ENCODE measurements at regions not wholly inside any gene's neighbourhood (a gene's known extent, or its start where the extent isn't known, plus 50 kb on each side); places are given as distances from the start of the nearest gene placed in this dataset.

GRCh38 chr20:62575976-62576722 is 66.2 kb upstream of the SLCO4A1 start:
- no peaks in the 10 kb centered on the region for H3K9me3 ChIP-seq (ENCODE audit: low read length)
- no peak overlapping the region for H3K9ac ChIP-seq (ENCODE audit: insufficient read depth, low read depth, low read length)
- H3K4me3 ChIP-seq (replicated peaks in 1 of 3; ENCODE audit: insufficient read depth in 1 of 3, low read depth in 2 of 3, low read length in 3 of 3) = no peak overlapping the region
- no peaks in the 10 kb centered on the region for H3K79me2 ChIP-seq (ENCODE audit: insufficient read depth, low read length)
- 23% methylated on average over 20 of the region's 23 CpGs for WGBS (ENCODE audit: low lambda C conversion rate)
- H3K27ac ChIP-seq (ENCODE audit: extremely low read length, insufficient read depth, low read length) = no peak overlapping the region
- H4K20me1 ChIP-seq (ENCODE audit: insufficient read depth, low read length) = peaks cover 16% of the 10 kb centered on the region; the same call in 1 of the 2 replicates
- H3K4me1 ChIP-seq (ENCODE audit: insufficient read depth, low read length) = no peaks in the 10 kb centered on the region
- CTCF ChIA-PET (ENCODE audit: low intra/inter-chr PET ratio, low total read pairs) = no interaction called here
- H3K36me3 ChIP-seq (replicated peaks in 1 of 2; ENCODE audit: control insufficient read depth in 1 of 2, insufficient read depth in 2 of 2, low read length in 2 of 2) = no peaks in the 10 kb centered on the region
- in situ Hi-C loops (cut with HindIII; ENCODE audit: extremely low pct_ligation_motif_present, low pct_unique_long_range_greater_than_20kb) = no loop called here
- H3K27me3 ChIP-seq (ENCODE audit: control insufficient read depth in 1 of 2, insufficient read depth in 2 of 2, low read length in 2 of 2) = peaks cover 8 to 87% of the 10 kb centered on the region in 2 experiments; a peak in 4 of 5 replicates
- POLR2A ChIA-PET = no interaction called here
- no peak overlapping the region for H2AFZ ChIP-seq (ENCODE audit: low read length)
- ATAC-seq (no peak), DNase-seq (ENCODE audit: low spot score) (no peak), FAIRE-seq (no peak)
- H3K4me2 ChIP-seq (ENCODE audit: low read depth, low read length) = no peak overlapping the region
- intact Hi-C loops (cut with micrococcal nuclease; ENCODE audit: unreplicated experiment) = no loop called here
- no TSS peak for BruUV-seq (replicated peaks)
- TF ChIP-seq ZNF205 (CRISPR knock-in tag; IDR thresholded peaks at IDR 0.05) = no peak
- TF ChIP-seq, protein P1, sequence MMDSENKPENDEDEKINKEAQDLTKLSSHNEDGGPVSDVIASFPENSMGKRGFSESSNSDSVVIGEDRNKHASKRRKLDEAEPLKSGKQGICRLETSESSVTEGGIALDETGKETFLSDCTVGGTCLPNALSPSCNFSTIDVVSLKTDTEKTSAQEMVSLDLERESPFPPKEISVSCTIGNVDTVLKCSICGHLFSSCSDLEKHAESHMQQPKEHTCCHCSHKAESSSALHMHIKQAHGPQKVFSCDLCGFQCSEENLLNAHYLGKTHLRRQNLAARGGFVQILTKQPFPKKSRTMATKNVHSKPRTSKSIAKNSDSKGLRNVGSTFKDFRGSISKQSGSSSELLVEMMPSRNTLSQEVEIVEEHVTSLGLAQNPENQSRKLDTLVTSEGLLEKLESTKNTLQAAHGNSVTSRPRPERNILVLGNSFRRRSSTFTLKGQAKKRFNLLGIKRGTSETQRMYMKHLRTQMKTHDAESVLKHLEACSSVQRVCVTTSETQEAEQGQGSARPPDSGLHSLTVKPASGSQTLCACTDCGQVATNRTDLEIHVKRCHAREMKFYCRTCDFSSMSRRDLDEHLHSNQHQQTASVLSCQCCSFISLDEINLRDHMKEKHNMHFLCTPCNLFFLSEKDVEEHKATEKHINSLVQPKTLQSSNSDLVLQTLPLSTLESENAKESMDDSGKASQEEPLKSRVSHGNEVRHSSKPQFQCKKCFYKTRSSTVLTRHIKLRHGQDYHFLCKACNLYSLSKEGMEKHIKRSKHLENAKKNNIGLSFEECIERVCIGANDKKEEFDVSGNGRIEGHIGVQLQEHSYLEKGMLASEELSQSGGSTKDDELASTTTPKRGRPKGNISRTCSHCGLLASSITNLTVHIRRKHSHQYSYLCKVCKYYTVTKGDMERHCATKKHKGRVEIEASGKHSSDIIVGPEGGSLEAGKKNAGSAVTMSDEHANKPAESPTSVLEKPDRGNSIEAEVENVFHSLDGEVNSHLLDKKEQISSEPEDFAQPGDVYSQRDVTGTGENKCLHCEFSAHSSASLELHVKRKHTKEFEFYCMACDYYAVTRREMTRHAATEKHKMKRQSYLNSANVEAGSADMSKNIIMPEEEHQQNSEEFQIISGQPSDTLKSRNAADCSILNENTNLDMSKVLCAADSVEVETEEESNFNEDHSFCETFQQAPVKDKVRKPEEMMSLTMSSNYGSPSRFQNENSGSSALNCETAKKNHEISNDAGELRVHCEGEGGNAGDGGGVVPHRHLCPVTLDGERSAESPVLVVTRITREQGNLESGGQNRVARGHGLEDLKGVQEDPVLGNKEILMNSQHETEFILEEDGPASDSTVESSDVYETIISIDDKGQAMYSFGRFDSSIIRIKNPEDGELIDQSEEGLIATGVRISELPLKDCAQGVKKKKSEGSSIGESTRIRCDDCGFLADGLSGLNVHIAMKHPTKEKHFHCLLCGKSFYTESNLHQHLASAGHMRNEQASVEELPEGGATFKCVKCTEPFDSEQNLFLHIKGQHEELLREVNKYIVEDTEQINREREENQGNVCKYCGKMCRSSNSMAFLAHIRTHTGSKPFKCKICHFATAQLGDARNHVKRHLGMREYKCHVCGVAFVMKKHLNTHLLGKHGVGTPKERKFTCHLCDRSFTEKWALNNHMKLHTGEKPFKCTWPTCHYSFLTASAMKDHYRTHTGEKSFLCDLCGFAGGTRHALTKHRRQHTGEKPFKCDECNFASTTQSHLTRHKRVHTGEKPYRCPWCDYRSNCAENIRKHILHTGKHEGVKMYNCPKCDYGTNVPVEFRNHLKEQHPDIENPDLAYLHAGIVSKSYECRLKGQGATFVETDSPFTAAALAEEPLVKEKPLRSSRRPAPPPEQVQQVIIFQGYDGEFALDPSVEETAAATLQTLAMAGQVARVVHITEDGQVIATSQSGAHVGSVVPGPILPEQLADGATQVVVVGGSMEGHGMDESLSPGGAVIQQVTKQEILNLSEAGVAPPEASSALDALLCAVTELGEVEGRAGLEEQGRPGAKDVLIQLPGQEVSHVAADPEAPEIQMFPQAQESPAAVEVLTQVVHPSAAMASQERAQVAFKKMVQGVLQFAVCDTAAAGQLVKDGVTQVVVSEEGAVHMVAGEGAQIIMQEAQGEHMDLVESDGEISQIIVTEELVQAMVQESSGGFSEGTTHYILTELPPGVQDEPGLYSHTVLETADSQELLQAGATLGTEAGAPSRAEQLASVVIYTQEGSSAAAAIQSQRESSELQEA (CRISPR knock-in tag; IDR thresholded peaks at IDR 0.05; ENCODE audit: not compliant biosample characterization) = no peak
- TF ChIP-seq, protein P2, sequence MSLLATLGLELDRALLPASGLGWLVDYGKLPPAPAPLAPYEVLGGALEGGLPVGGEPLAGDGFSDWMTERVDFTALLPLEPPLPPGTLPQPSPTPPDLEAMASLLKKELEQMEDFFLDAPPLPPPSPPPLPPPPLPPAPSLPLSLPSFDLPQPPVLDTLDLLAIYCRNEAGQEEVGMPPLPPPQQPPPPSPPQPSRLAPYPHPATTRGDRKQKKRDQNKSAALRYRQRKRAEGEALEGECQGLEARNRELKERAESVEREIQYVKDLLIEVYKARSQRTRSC (CRISPR knock-in tag; IDR thresholded peaks at IDR 0.05; ENCODE audit: low read depth) = 0 out of 2 replicates have a peak, but pooled peaks have one; percentile 31
- TF ChIP-seq, protein P3, sequence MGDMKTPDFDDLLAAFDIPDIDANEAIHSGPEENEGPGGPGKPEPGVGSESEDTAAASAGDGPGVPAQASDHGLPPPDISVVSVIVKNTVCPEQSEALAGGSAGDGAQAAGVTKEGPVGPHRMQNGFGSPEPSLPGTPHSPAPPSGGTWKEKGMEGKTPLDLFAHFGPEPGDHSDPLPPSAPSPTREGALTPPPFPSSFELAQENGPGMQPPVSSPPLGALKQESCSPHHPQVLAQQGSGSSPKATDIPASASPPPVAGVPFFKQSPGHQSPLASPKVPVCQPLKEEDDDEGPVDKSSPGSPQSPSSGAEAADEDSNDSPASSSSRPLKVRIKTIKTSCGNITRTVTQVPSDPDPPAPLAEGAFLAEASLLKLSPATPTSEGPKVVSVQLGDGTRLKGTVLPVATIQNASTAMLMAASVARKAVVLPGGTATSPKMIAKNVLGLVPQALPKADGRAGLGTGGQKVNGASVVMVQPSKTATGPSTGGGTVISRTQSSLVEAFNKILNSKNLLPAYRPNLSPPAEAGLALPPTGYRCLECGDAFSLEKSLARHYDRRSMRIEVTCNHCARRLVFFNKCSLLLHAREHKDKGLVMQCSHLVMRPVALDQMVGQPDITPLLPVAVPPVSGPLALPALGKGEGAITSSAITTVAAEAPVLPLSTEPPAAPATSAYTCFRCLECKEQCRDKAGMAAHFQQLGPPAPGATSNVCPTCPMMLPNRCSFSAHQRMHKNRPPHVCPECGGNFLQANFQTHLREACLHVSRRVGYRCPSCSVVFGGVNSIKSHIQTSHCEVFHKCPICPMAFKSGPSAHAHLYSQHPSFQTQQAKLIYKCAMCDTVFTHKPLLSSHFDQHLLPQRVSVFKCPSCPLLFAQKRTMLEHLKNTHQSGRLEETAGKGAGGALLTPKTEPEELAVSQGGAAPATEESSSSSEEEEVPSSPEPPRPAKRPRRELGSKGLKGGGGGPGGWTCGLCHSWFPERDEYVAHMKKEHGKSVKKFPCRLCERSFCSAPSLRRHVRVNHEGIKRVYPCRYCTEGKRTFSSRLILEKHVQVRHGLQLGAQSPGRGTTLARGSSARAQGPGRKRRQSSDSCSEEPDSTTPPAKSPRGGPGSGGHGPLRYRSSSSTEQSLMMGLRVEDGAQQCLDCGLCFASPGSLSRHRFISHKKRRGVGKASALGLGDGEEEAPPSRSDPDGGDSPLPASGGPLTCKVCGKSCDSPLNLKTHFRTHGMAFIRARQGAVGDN (CRISPR knock-in tag; IDR thresholded peaks at IDR 0.05) = peak; percentile 6; the same call in 1 of the 2 replicates
- TF ChIP-seq, protein P4, sequence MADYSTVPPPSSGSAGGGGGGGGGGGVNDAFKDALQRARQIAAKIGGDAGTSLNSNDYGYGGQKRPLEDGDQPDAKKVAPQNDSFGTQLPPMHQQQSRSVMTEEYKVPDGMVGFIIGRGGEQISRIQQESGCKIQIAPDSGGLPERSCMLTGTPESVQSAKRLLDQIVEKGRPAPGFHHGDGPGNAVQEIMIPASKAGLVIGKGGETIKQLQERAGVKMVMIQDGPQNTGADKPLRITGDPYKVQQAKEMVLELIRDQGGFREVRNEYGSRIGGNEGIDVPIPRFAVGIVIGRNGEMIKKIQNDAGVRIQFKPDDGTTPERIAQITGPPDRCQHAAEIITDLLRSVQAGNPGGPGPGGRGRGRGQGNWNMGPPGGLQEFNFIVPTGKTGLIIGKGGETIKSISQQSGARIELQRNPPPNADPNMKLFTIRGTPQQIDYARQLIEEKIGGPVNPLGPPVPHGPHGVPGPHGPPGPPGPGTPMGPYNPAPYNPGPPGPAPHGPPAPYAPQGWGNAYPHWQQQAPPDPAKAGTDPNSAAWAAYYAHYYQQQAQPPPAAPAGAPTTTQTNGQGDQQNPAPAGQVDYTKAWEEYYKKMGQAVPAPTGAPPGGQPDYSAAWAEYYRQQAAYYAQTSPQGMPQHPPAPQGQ (CRISPR knock-in tag; IDR thresholded peaks at IDR 0.05; ENCODE audit: borderline replicate concordance) = no peak

Measured in HepG2 (cell line).